Astrocyte of the cerebellum (primary cell): ENCODE measurements at regions not wholly inside any gene's neighbourhood (a gene's known extent, or its start where the extent isn't known, plus 50 kb on each side); places are given as distances from the start of the nearest gene placed in this dataset.

Experiments used
- DNase-seq: peaks from one replicate; pipeline ENCODE4 v3.0.0-alpha.2; 2011; ENCODE audit warnings: low read depth
- H3K4me3 ChIP-seq: 2 replicates; pipeline ENCODE4 v1.5.1; 2011; ENCODE audit warnings: mild to moderate bottlenecking, low read depth, low read length, moderate library complexity
- CTCF ChIP-seq: IDR thresholded peaks from 2 replicates; pipeline ENCODE4 v1.5.1; 2012; ENCODE audit warnings: low read length, low read depth, moderate library complexity, mild to moderate bottlenecking; ENCODE audit errors: missing control alignments
- in situ Hi-C: cut with HindIII; loops from 2 replicates; pipeline ENCODE4 v1.10.0; 2017; ENCODE audit warnings: low sequenced_read_pairs

GRCh38 chr5:82526540-82526939 lies 248.4 kb upstream of the RPS23 start:
- TF ChIP-seq CTCF, result no peak
- in situ Hi-C loops, result no loop called here
- no peak overlapping the region for H3K4me3 ChIP-seq
- no peak for DNase-seq

DNA sequence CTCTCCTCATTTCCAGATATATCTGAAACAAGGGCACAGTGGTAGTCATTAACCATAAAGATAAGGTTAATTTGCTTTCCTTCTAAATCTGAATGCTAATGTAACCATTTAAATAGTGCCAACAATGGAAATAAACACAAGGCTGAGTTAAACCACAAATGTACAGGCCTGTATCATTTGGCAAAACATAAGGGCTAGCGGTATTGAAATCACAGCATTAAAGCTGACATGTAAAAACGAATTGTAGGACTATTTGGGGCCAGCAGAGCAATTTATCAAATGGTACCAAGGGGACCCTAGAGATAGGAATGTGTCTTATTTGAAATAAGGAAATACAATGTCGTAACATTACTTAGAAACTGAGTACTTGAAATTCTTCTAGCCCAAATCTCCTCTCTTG lies 247.5 kb upstream of the RPS23 start:
- in situ Hi-C loops, result no loop called here
- no peak for DNase-seq

DNA sequence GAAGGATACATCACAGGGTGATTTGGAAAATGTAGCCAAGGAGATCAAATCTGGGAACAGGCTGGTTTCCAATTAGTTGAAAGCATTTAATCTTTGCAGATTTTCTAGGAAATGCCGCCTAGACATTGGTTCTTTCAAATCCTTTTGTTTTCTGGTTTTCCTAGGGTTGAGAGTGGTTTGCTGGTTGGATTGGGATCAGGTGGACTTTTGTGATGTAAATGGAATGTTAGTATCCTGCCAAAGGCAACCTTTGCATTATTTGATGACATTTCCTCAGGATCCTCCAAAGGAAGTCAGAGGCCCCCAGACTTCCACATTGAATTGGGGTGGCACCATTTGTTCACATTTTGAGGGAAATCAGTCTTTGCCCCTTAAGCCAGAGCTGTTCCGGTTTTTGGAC lies 245.5 kb upstream of the RPS23 start:
- TF ChIP-seq CTCF, result no peak
- in situ Hi-C loops, result no loop called here
- no peak for DNase-seq
- no peak overlapping the region for H3K4me3 ChIP-seq

More for the DNA sequence above, 247.5 kb upstream of the RPS23 start:
- H3K4me3 ChIP-seq, result no peak overlapping the region
- TF ChIP-seq CTCF, result no peak

- no peak for TF ChIP-seq CTCF
- no peak for DNase-seq
- in situ Hi-C loops, result no loop called here
- H3K4me3 ChIP-seq, result no peak overlapping the region
Measured at GRCh38 chr5:82522897-82523296, 244.7 kb upstream of the RPS23 start.

GRCh38 chr5:82521431-82522051 lies 243.4 kb upstream of the RPS23 start:
- in situ Hi-C loops, result no loop called here
- no peak for DNase-seq

GRCh38 chr5:82519558-82519957 lies 241.4 kb upstream of the RPS23 start:
- in situ Hi-C loops, result no loop called here
- H3K4me3 ChIP-seq, result no peak overlapping the region
- no peak for DNase-seq
- no peak for TF ChIP-seq CTCF

More at GRCh38 chr5:82521431-82522051, 243.4 kb upstream of the RPS23 start:
- TF ChIP-seq CTCF, result no peak
- no peak overlapping the region for H3K4me3 ChIP-seq

GRCh38 chr5:82517544-82518075 lies 239.5 kb upstream of the RPS23 start:
- H3K4me3 ChIP-seq, result no peak overlapping the region
- DNase-seq, result no peak
- no peak for TF ChIP-seq CTCF
- in situ Hi-C loops, result no loop called here
